ENCODE measurements at regions not wholly inside any gene's neighbourhood (a gene's known extent, or its start where the extent isn't known, plus 50 kb on each side); places are given as distances from the start of the nearest gene placed in this dataset.
"Not testable (repeated sequence)": the region's sequence is repeated elsewhere in the genome, so short reads cannot be mapped to it uniquely, and the experiment has no call there.

DNA sequence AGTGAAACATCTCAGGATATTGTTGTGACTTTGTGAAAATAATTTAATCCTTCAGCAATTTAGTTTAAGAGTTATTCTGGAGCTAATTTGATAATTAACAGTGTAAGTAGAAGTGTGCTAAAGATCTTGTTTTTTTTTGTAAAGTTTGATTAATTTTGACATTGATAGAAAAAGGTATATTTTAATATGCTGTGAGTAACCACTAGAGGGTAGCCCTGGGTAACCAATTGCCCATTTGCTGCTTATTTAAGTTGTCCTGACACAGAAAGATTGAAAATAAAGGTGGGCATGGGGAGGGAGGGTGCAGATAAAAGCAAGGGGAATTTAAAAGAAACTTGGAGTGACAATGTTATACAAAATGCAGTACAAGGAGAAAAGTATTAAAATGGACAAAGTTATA is 1808.3 kb downstream of the KHDRBS2 start:
- not testable (repeated sequence) for H3K4me3 Mint-ChIP-seq (ENCODE audit: low read depth); H3K9me3 Mint-ChIP-seq (ENCODE audit: low read depth); DNase-seq (ENCODE audit: low spot score, unreplicated experiment); H3K27ac Mint-ChIP-seq; H3K36me3 Mint-ChIP-seq (ENCODE audit: insufficient read depth); H3K27me3 Mint-ChIP-seq; H3K4me1 Mint-ChIP-seq (ENCODE audit: low read depth)
- TF ChIP-seq, protein P1, sequence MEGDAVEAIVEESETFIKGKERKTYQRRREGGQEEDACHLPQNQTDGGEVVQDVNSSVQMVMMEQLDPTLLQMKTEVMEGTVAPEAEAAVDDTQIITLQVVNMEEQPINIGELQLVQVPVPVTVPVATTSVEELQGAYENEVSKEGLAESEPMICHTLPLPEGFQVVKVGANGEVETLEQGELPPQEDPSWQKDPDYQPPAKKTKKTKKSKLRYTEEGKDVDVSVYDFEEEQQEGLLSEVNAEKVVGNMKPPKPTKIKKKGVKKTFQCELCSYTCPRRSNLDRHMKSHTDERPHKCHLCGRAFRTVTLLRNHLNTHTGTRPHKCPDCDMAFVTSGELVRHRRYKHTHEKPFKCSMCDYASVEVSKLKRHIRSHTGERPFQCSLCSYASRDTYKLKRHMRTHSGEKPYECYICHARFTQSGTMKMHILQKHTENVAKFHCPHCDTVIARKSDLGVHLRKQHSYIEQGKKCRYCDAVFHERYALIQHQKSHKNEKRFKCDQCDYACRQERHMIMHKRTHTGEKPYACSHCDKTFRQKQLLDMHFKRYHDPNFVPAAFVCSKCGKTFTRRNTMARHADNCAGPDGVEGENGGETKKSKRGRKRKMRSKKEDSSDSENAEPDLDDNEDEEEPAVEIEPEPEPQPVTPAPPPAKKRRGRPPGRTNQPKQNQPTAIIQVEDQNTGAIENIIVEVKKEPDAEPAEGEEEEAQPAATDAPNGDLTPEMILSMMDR (IDR thresholded peaks at IDR 0.05; ENCODE audit: unreplicated experiment), result peak; percentile 47

DNA sequence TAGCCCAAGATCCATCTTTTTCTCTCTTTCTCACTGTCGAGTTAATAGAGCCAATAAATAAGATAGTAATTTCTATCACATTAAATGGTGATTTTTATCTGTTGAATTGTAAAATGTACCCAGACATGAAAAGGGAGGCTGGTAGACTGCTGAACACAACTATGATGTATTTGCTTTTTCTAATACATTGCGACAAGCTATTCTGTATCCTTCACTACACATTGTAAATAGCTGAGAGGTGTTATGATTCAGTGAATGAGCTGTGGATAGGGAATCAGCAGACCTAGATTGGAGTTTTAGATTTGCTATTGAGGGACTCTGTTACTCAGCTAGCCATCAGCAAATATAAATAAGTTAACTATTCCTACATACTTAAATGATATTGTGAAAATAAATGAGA is 1812.2 kb downstream of the KHDRBS2 start:
- H3K36me3 Mint-ChIP-seq (ENCODE audit: insufficient read depth); H3K4me3 Mint-ChIP-seq (ENCODE audit: low read depth); H3K4me1 Mint-ChIP-seq (ENCODE audit: low read depth): not testable (repeated sequence)

GRCh38 chr6:60471426-60471825 is 1814.6 kb downstream of the KHDRBS2 start:
- H3K36me3 Mint-ChIP-seq (ENCODE audit: insufficient read depth); DNase-seq (ENCODE audit: low spot score, unreplicated experiment); H3K27me3 Mint-ChIP-seq; H3K4me1 Mint-ChIP-seq (ENCODE audit: low read depth); H3K4me3 Mint-ChIP-seq (ENCODE audit: low read depth); H3K27ac Mint-ChIP-seq; H3K9me3 Mint-ChIP-seq (ENCODE audit: low read depth): not testable (repeated sequence)

More for the DNA sequence above, 1812.2 kb downstream of the KHDRBS2 start:
- H3K27ac Mint-ChIP-seq; H3K9me3 Mint-ChIP-seq (ENCODE audit: low read depth); H3K27me3 Mint-ChIP-seq; DNase-seq (ENCODE audit: low spot score, unreplicated experiment): not testable (repeated sequence)

DNA sequence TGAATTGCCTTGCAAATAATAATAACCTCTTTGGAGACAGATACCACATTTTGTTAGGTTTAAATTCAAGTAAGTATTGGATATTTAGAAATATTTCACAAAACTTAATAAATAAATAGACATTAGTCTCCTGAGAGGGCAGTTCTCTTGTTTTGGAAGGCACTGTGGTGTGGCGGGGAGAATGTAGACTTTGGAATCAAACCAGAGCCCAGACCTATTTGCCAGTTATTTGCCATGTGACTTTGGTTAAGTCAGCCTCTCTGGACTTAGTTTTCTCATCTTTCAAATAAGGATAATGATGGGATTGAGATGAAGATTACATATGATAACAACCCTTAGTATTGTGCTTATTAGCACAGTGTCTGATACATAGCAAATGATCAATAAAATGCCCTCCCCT is 1835.6 kb downstream of the KHDRBS2 start:
- DNase-seq (ENCODE audit: low spot score, unreplicated experiment); H3K27ac Mint-ChIP-seq; H3K4me1 Mint-ChIP-seq (ENCODE audit: low read depth); H3K27me3 Mint-ChIP-seq; H3K9me3 Mint-ChIP-seq (ENCODE audit: low read depth); H3K4me3 Mint-ChIP-seq (ENCODE audit: low read depth); H3K36me3 Mint-ChIP-seq (ENCODE audit: insufficient read depth): not testable (repeated sequence)

DNA sequence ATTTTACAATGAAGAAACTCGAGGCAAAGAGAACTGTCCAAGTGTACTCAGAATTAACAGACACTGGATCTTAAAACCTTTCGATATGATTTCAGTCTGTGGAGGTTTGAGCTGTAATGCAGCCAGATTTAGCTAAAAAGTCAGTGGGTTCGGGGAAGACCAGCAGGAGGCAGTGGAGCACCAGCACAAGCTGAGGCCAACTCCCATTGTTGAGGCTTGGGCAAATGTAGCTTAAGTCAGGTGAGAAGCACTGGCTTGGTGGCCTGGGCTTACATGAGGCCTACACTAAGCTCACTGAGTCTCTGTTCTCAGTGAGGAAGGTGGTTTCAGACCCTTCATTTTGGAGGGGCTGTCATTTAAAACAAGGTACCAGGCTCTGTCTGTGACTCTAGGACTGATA is 1841.5 kb downstream of the KHDRBS2 start:
- peaks cover 16% of the 10 kb centered on the region for H3K4me1 Mint-ChIP-seq (ENCODE audit: low read depth)
- H3K4me3 Mint-ChIP-seq (ENCODE audit: low read depth); H3K27ac Mint-ChIP-seq; H3K36me3 Mint-ChIP-seq (ENCODE audit: insufficient read depth); H3K9me3 Mint-ChIP-seq (ENCODE audit: low read depth); H3K27me3 Mint-ChIP-seq; DNase-seq (ENCODE audit: low spot score, unreplicated experiment): not testable (repeated sequence)

- H3K27ac Mint-ChIP-seq; DNase-seq (ENCODE audit: low spot score, unreplicated experiment); H3K36me3 Mint-ChIP-seq (ENCODE audit: insufficient read depth); H3K27me3 Mint-ChIP-seq; H3K4me3 Mint-ChIP-seq (ENCODE audit: low read depth): not testable (repeated sequence)
- Mint-ChIP-seq H3K9me3 (ENCODE audit: low read depth) (peaks cover 15% of the 10 kb centered on the region), H3K4me1 (ENCODE audit: low read depth) (peaks cover 10% of the 10 kb centered on the region)
Observed at GRCh38 chr6:60439709-60440108, 1846.3 kb downstream of the KHDRBS2 start.

- not testable (repeated sequence) for H3K9me3 Mint-ChIP-seq (ENCODE audit: low read depth); DNase-seq (ENCODE audit: low spot score, unreplicated experiment); H3K4me3 Mint-ChIP-seq (ENCODE audit: low read depth); H3K36me3 Mint-ChIP-seq (ENCODE audit: insufficient read depth); H3K4me1 Mint-ChIP-seq (ENCODE audit: low read depth); H3K27ac Mint-ChIP-seq; H3K27me3 Mint-ChIP-seq
Observed at GRCh38 chr6:60422691-60423090, 1863.3 kb downstream of the KHDRBS2 start.

DNA sequence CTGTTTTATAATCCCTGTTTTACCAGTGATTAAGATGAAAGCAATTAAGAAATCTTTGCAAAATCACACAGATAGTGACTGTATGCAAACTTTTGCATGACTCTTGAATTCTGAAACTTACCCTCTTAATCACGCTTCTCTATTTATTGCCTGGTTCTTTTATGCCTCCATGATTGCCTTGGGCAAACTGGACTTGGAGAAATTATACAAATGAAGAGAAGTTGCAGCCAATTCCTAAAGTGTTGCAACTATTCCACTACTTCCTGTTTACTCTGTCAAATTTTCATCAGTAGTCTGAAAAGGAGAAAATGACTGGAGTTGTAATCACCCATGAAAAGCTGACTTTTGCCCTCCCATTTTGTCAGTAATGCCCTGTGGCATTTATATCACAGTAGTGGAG is 1869.9 kb downstream of the KHDRBS2 start:
- H3K9me3 Mint-ChIP-seq (ENCODE audit: low read depth), result not testable (repeated sequence)

GRCh38 chr6:60408747-60409146 is 1877.3 kb downstream of the KHDRBS2 start:
- not testable (repeated sequence) for H3K9me3 Mint-ChIP-seq (ENCODE audit: low read depth); H3K4me1 Mint-ChIP-seq (ENCODE audit: low read depth); H3K27me3 Mint-ChIP-seq; H3K27ac Mint-ChIP-seq; H3K4me3 Mint-ChIP-seq (ENCODE audit: low read depth); DNase-seq (ENCODE audit: low spot score, unreplicated experiment); H3K36me3 Mint-ChIP-seq (ENCODE audit: insufficient read depth)

More for the DNA sequence above, 1869.9 kb downstream of the KHDRBS2 start:
- H3K4me1 Mint-ChIP-seq (ENCODE audit: low read depth); H3K4me3 Mint-ChIP-seq (ENCODE audit: low read depth); H3K27me3 Mint-ChIP-seq; DNase-seq (ENCODE audit: low spot score, unreplicated experiment); H3K27ac Mint-ChIP-seq; H3K36me3 Mint-ChIP-seq (ENCODE audit: insufficient read depth): not testable (repeated sequence)

GRCh38 chr6:60403268-60403667 is 1882.8 kb downstream of the KHDRBS2 start:
- not testable (repeated sequence) for H3K27me3 Mint-ChIP-seq; H3K4me1 Mint-ChIP-seq (ENCODE audit: low read depth); H3K36me3 Mint-ChIP-seq (ENCODE audit: insufficient read depth)

DNA sequence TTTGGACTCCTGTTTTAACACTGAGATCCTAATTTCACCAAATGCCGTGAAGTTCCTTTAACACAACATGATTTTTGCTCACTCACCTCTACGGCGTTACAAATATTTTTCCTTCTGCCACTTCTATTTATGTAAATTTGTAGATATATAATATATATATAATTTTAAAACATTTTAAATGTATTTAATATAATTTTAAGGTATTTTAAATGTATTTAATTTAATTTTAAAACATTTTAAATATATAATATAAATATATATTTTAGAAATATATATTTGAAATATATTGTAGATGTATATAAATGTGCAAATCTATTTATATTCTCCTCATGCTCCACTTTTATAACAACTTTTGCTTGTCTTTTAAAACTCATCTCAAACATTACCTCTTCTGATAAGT is 1883.5 kb downstream of the KHDRBS2 start:
- not testable (repeated sequence) for H3K9me3 Mint-ChIP-seq (ENCODE audit: low read depth); DNase-seq (ENCODE audit: low spot score, unreplicated experiment); H3K4me1 Mint-ChIP-seq (ENCODE audit: low read depth); H3K36me3 Mint-ChIP-seq (ENCODE audit: insufficient read depth); H3K27me3 Mint-ChIP-seq; H3K4me3 Mint-ChIP-seq (ENCODE audit: low read depth); H3K27ac Mint-ChIP-seq

More at GRCh38 chr6:60403268-60403667, 1882.8 kb downstream of the KHDRBS2 start:
- not testable (repeated sequence) for DNase-seq (ENCODE audit: low spot score, unreplicated experiment); H3K4me3 Mint-ChIP-seq (ENCODE audit: low read depth); H3K27ac Mint-ChIP-seq; H3K9me3 Mint-ChIP-seq (ENCODE audit: low read depth)

- not testable (repeated sequence) for DNase-seq (ENCODE audit: low spot score, unreplicated experiment); H3K27ac Mint-ChIP-seq; H3K36me3 Mint-ChIP-seq (ENCODE audit: insufficient read depth); H3K9me3 Mint-ChIP-seq (ENCODE audit: low read depth); H3K27me3 Mint-ChIP-seq; H3K4me3 Mint-ChIP-seq (ENCODE audit: low read depth)
- H3K4me1 Mint-ChIP-seq (ENCODE audit: low read depth), result peaks cover 31% of the 10 kb centered on the region
Observed at GRCh38 chr6:60395261-60395660, 1890.8 kb downstream of the KHDRBS2 start.

DNA sequence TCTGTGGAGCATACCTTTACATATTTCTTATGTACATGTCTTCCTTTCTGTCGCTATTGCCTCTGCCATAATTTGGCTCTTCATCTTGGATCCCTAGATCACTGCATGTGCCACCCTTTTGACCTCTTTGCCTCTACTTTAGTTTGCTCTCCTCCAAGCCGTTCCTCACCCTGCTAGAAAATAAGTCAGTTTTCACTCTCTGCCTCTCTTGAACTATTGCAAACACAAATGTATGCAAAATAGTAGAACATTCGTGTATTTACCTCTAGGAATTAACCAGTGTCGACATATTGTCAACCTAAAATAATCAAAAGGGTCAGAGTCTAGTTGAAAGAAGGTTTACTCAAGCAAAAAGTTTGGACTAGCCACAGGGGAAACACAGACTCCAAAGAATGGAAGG is 1893.1 kb downstream of the KHDRBS2 start:
- peaks cover 31% of the 10 kb centered on the region for H3K4me1 Mint-ChIP-seq (ENCODE audit: low read depth)
- H3K4me3 Mint-ChIP-seq (ENCODE audit: low read depth), result peak overlapping the region; percentile 0
- not testable (repeated sequence) for DNase-seq (ENCODE audit: low spot score, unreplicated experiment); H3K36me3 Mint-ChIP-seq (ENCODE audit: insufficient read depth); H3K27me3 Mint-ChIP-seq; H3K9me3 Mint-ChIP-seq (ENCODE audit: low read depth)
- peak overlapping the region; percentile 42 for H3K27ac Mint-ChIP-seq
